ENCODE measurements at regions not wholly inside any gene's neighbourhood (a gene's known extent, or its start where the extent isn't known, plus 50 kb on each side); places are given as distances from the start of the nearest gene placed in this dataset.

- Histone ChIP-seq H3K79me2 (ENCODE audit: control insufficient read depth, insufficient read depth, low read length) (no peaks in the 10 kb centered on the region), H3K9me3 (replicated peaks; ENCODE audit: control insufficient read depth, insufficient read depth, low read length) (no peaks in the 10 kb centered on the region), H3K4me3 (replicated peaks in 1 of 3; ENCODE audit: insufficient read depth in 1 of 3, low read depth in 1 of 3, low read length in 3 of 3) (no peak overlapping the region), H3K9ac (replicated peaks; ENCODE audit: extremely low read depth, insufficient read depth, low read length) (no peak overlapping the region), H3K36me3 (ENCODE audit: control insufficient read depth in 2 of 2, extremely low read depth in 1 of 2, insufficient read depth in 2 of 2, low read length in 2 of 2) (no peaks in the 10 kb centered on the region), H3K9me1 (replicated peaks; ENCODE audit: control insufficient read depth, extremely low read depth, insufficient read depth, low read length) (no peaks in the 10 kb centered on the region), H3K27me3 (ENCODE audit: control insufficient read depth in 2 of 2, insufficient read depth in 2 of 2, low read length in 2 of 2) (no peaks in the 10 kb centered on the region), H3K4me1 (ENCODE audit: control insufficient read depth, extremely low read depth, insufficient read depth, low read length) (no peaks in the 10 kb centered on the region), H2AFZ (ENCODE audit: low read depth, low read length) (no peak overlapping the region), H3K27ac (ENCODE audit: insufficient read depth, low read depth, low read length) (no peak overlapping the region), H4K20me1 (replicated peaks; ENCODE audit: control insufficient read depth, extremely low read depth, insufficient read depth, low read length) (no peaks in the 10 kb centered on the region), H3K4me2 (ENCODE audit: insufficient read depth, low read length) (no peak overlapping the region)
- CTCF ChIA-PET, result no interaction called here
- no TSS peak for BruUV-seq (replicated peaks)
- intact Hi-C loops (cut with micrococcal nuclease) (no loop called here), dilution Hi-C loops (cut with MboI; ENCODE audit: extremely low pct_ligation_motif_present, low sequenced_read_pairs) (no loop called here)
- no peak for FAIRE-seq
- DNase-seq (ENCODE audit: low read depth, low spot score), result no peak
- POLR2A ChIA-PET, result no interaction called here
- TF ChIP-seq MAX (IDR thresholded peaks at IDR 0.05; ENCODE audit: insufficient read depth, insufficient read length), result no peak
Observed at GRCh38 chr3:21955406-21955805, 204.4 kb upstream of the ZNF385D start.

- Histone ChIP-seq H3K9ac (replicated peaks; ENCODE audit: extremely low read depth, insufficient read depth, low read length) (no peak overlapping the region), H3K4me3 (replicated peaks in 1 of 3; ENCODE audit: insufficient read depth in 1 of 3, low read depth in 1 of 3, low read length in 3 of 3) (no peak overlapping the region), H3K79me2 (ENCODE audit: control insufficient read depth, insufficient read depth, low read length) (no peaks in the 10 kb centered on the region), H3K27me3 (ENCODE audit: control insufficient read depth in 2 of 2, insufficient read depth in 2 of 2, low read length in 2 of 2) (no peaks in the 10 kb centered on the region), H3K9me1 (replicated peaks; ENCODE audit: control insufficient read depth, extremely low read depth, insufficient read depth, low read length) (no peaks in the 10 kb centered on the region), H2AFZ (ENCODE audit: low read depth, low read length) (no peak overlapping the region), H3K36me3 (ENCODE audit: control insufficient read depth in 2 of 2, extremely low read depth in 1 of 2, insufficient read depth in 2 of 2, low read length in 2 of 2) (no peaks in the 10 kb centered on the region), H3K4me2 (ENCODE audit: insufficient read depth, low read length) (no peak overlapping the region), H3K4me1 (ENCODE audit: control insufficient read depth, extremely low read depth, insufficient read depth, low read length) (no peaks in the 10 kb centered on the region), H3K27ac (ENCODE audit: insufficient read depth, low read depth, low read length) (no peak overlapping the region), H3K9me3 (replicated peaks; ENCODE audit: control insufficient read depth, insufficient read depth, low read length) (no peaks in the 10 kb centered on the region), H4K20me1 (replicated peaks; ENCODE audit: control insufficient read depth, extremely low read depth, insufficient read depth, low read length) (no peaks in the 10 kb centered on the region)
- CTCF ChIA-PET, result no interaction called here
- POLR2A ChIA-PET, result no interaction called here
- BruUV-seq (replicated peaks), result no TSS peak
- dilution Hi-C loops (cut with MboI; ENCODE audit: extremely low pct_ligation_motif_present, low sequenced_read_pairs), result no loop called here
- no peak for TF ChIP-seq MAX (IDR thresholded peaks at IDR 0.05; ENCODE audit: insufficient read depth, insufficient read length)
- TF ChIP-seq FOS (IDR thresholded peaks at IDR 0.05; ENCODE audit: borderline replicate concordance, insufficient read depth, low read length), result no peak
- no peak for TF ChIP-seq EZH2 (IDR thresholded peaks at IDR 0.05; ENCODE audit: borderline replicate concordance, low read depth, low read length, severe bottlenecking)
- TF ChIP-seq POLR2AphosphoS5 (IDR thresholded peaks at IDR 0.05; ENCODE audit: insufficient read depth, low read depth, low read length), result no peak
- no peak for TF ChIP-seq GATA2 (IDR thresholded peaks at IDR 0.05; ENCODE audit: insufficient read depth, insufficient read length, low read depth, low read length)
- TF ChIP-seq POLR2A (IDR thresholded peaks at IDR 0.05; ENCODE audit: low read depth, low read length), result no peak
- intact Hi-C loops (cut with micrococcal nuclease), result no loop called here
- DNase-seq (ENCODE audit: low read depth, low spot score) (no peak), FAIRE-seq (no peak)
Observed at GRCh38 chr3:21960033-21960432, 209.0 kb upstream of the ZNF385D start.

All from endothelial cell of umbilical vein (primary cell).